CD14-positive monocyte (primary cell): ENCODE measurements at regions not wholly inside any gene's neighbourhood (a gene's known extent, or its start where the extent isn't known, plus 50 kb on each side); places are given as distances from the start of the nearest gene placed in this dataset.

Experiments
- DNase-seq, 3 donors: peaks; one replicate each; pipeline ENCODE4 v3.0.0-alpha.2; 2011 to 2022
- H2AFZ ChIP-seq: 2 replicates; pipeline ENCODE4 v1.6.0; 2012; ENCODE audit warnings: mild to moderate bottlenecking, low read depth, low read length, inconsistent platforms; ENCODE audit not compliant: insufficient read depth, poor library complexity, severe bottlenecking
- H3K27ac ChIP-seq, 2 donors: 1 replicate in 1 of 2; 2 replicates in 1 of 2; pipeline ENCODE4 v1.5.1; 2012 to 2013; ENCODE audit warnings: low read length in 2 of 2, control low read depth in 1 of 2, inconsistent platforms in 1 of 2, low read depth in 1 of 2, mild to moderate bottlenecking in 1 of 2
- H3K27me3 ChIP-seq, 2 donors: one replicate each; pipeline versions ENCODE4 v1.6.0 to v1.6.1; 2011 to 2013; ENCODE audit warnings: low read length in 2 of 2; ENCODE audit not compliant: control insufficient read depth in 2 of 2, insufficient read depth in 2 of 2
- H3K36me3 ChIP-seq, 2 donors: replicated peaks in 1 of 2; 1 replicate in 1 of 2; 2 replicates in 1 of 2; pipeline versions ENCODE4 v1.5.1 to v1.6.1; 2012 to 2013; ENCODE audit warnings: low read length in 2 of 2, control low read depth in 1 of 2, inconsistent platforms in 1 of 2, mild to moderate bottlenecking in 1 of 2; ENCODE audit not compliant: insufficient read depth in 2 of 2, control insufficient read depth in 1 of 2
- H3K4me1 ChIP-seq, 2 donors: 1 replicate in 1 of 2; 2 replicates in 1 of 2; pipeline versions ENCODE4 v1.5.1 to v1.6.1; 2012 to 2013; ENCODE audit warnings: low read length in 2 of 2, control low read depth in 1 of 2, inconsistent platforms in 1 of 2, mild to moderate bottlenecking in 1 of 2, moderate library complexity in 1 of 2; ENCODE audit not compliant: insufficient read depth in 2 of 2, control insufficient read depth in 1 of 2
- H3K4me2 ChIP-seq: replicated peaks from 2 replicates; pipeline ENCODE3; 2012; ENCODE audit warnings: low read length, moderate library complexity, mild to moderate bottlenecking; ENCODE audit not compliant: poor library complexity, severe bottlenecking; ENCODE audit errors: extremely low read depth
- H3K4me3 ChIP-seq, 3 experiments: fragments of 200-600 bp in 1 of 3; sonication (generic) in 1 of 3; replicated peaks in 1 of 3; 1 replicate in 2 of 3; 2 replicates in 1 of 3; pipeline ENCODE4 v1.5.1; 2011 to 2013; ENCODE audit warnings: low read length in 3 of 3, mild to moderate bottlenecking in 3 of 3, control low read depth in 2 of 3, low read depth in 2 of 3, inconsistent platforms in 1 of 3, moderate library complexity in 1 of 3
- H3K79me2 ChIP-seq: 2 replicates; pipeline ENCODE4 v1.6.0; 2012; ENCODE audit warnings: mild to moderate bottlenecking, control low read depth, inconsistent platforms, low read length, moderate library complexity; ENCODE audit not compliant: insufficient read depth
- H3K9ac ChIP-seq: 2 replicates; pipeline ENCODE4 v1.6.0; 2017; ENCODE audit warnings: low read length, mild to moderate bottlenecking; ENCODE audit not compliant: insufficient read depth, poor library complexity, severe bottlenecking
- H3K9me3 ChIP-seq, 2 donors: replicated peaks in 1 of 2; 1 replicate in 1 of 2; 2 replicates in 1 of 2; pipeline versions ENCODE4 v1.5.1 to v1.6.1; 2012 to 2013; ENCODE audit warnings: low read length in 2 of 2, control low read depth in 1 of 2; ENCODE audit not compliant: control insufficient read depth in 1 of 2, insufficient read depth in 1 of 2
- H4K20me1 ChIP-seq: 2 replicates; pipeline ENCODE4 v1.6.0; 2012; ENCODE audit warnings: mild to moderate bottlenecking, low read length, control low read depth, moderate library complexity; ENCODE audit not compliant: insufficient read depth
- H3K27ac Mint-ChIP-seq, 7 donors: one replicate each; pipeline ENCODE4 v1.8.0; 2020; ENCODE audit warnings: mild to moderate bottlenecking in 7 of 7, mixed read lengths in 7 of 7, moderate library complexity in 6 of 7, inconsistent platforms in 2 of 7
- H3K27me3 Mint-ChIP-seq, 3 donors: one replicate each; pipeline ENCODE4 v1.8.0; 2021 to 2022; ENCODE audit warnings: low read depth in 3 of 3, mild to moderate bottlenecking in 3 of 3, mixed read lengths in 3 of 3, moderate library complexity in 3 of 3, inconsistent platforms in 1 of 3
- H3K36me3 Mint-ChIP-seq, 2 donors: one replicate each; pipeline ENCODE4 v1.8.0; 2020; ENCODE audit warnings: mixed read lengths in 2 of 2, inconsistent platforms in 1 of 2, mild to moderate bottlenecking in 1 of 2
- H3K4me1 Mint-ChIP-seq: one replicate; pipeline ENCODE4 v1.8.0; 2020; ENCODE audit warnings: mild to moderate bottlenecking, mixed read lengths
- H3K4me3 Mint-ChIP-seq, 2 donors: one replicate each; pipeline ENCODE4 v1.8.0; 2020; ENCODE audit warnings: mild to moderate bottlenecking in 2 of 2, mixed read lengths in 2 of 2, moderate library complexity in 1 of 2
- H3K9me3 Mint-ChIP-seq, 7 donors: one replicate each; pipeline ENCODE4 v1.8.0; 2020 to 2022; ENCODE audit warnings: mixed read lengths in 7 of 7, mild to moderate bottlenecking in 6 of 7, moderate library complexity in 6 of 7, inconsistent platforms in 2 of 7
- WGBS: methylation state at CpG from one replicate; pipeline ENCODE4 v1.1.5; 2013; ENCODE audit warnings: missing lambda C conversion rate; ENCODE audit not compliant: insufficient coverage; 5-methylcytosine and 5-hydroxymethylcytosine counted together
- intact Hi-C, 2 donors: fragments of 100-400 bp; cut with micrococcal nuclease; formaldehyde crosslinking; loops; one replicate each; pipeline versions ENCODE4 v1.15.0 to v1.15.1; 2023
- TF ChIP-seq, protein P1 (sequence below): fragments of 200-600 bp; IDR thresholded peaks from one replicate; pipeline ENCODE4 v1.8.0; 2022; ENCODE audit warnings: antibody characterized with exemption, mild to moderate bottlenecking

DNA sequence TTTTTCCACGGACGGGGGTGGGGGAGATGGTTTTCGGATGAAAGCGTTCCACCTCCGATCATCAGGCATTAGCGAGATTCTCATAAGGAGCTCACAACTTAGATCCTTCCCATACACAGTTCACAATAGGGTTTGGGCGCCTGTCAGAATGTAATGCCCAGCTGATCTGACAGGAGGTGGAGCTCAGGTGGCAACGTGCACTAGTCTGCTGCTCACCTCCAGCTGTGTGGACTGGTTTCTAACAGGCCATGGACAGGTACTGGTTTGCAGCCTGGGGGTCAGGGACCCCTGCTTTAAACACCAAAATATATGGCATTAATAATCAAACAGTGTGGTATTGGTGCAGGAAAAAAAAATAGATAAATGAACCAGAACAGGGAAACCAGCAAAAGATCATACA, 157.5 kb upstream of the NLRP1 start:
- Mint-ChIP-seq H3K4me3 (no peak overlapping the region), H3K4me1 (no peaks in the 10 kb centered on the region), H3K27ac (no peak overlapping the region), H3K9me3 (peaks cover 0 to 2% (median 0%) of the 10 kb centered on the region in 7 donors), H3K27me3 (peaks cover 4 to 16% (median 16%) of the 10 kb centered on the region in 3 donors), H3K36me3 (no peaks in the 10 kb centered on the region)
- Histone ChIP-seq H3K79me2 (no peaks in the 10 kb centered on the region), H3K4me1 (no peaks in the 10 kb centered on the region), H3K27me3 (no peaks in the 10 kb centered on the region), H3K27ac (no peak overlapping the region), H3K36me3 (no peaks in the 10 kb centered on the region), H3K4me2 (no peak overlapping the region), H3K9ac (no peak overlapping the region), H3K4me3 (no peak overlapping the region), H4K20me1 (no peaks in the 10 kb centered on the region), H2AFZ (no peak overlapping the region), H3K9me3 (no peaks in the 10 kb centered on the region)
- intact Hi-C loops, result no loop called here
- DNase-seq, result no peak
- 56% methylated on average over 2 of the region's 8 CpGs for WGBS
- TF ChIP-seq, protein P1, sequence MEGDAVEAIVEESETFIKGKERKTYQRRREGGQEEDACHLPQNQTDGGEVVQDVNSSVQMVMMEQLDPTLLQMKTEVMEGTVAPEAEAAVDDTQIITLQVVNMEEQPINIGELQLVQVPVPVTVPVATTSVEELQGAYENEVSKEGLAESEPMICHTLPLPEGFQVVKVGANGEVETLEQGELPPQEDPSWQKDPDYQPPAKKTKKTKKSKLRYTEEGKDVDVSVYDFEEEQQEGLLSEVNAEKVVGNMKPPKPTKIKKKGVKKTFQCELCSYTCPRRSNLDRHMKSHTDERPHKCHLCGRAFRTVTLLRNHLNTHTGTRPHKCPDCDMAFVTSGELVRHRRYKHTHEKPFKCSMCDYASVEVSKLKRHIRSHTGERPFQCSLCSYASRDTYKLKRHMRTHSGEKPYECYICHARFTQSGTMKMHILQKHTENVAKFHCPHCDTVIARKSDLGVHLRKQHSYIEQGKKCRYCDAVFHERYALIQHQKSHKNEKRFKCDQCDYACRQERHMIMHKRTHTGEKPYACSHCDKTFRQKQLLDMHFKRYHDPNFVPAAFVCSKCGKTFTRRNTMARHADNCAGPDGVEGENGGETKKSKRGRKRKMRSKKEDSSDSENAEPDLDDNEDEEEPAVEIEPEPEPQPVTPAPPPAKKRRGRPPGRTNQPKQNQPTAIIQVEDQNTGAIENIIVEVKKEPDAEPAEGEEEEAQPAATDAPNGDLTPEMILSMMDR, result no peak

- no peaks in the 10 kb centered on the region for H3K79me2 ChIP-seq
- no peaks in the 10 kb centered on the region for H3K36me3 ChIP-seq
- H3K9me3 ChIP-seq, result no peaks in the 10 kb centered on the region
- Mint-ChIP-seq H3K4me1 (no peaks in the 10 kb centered on the region), H3K27me3 (peaks cover 5 to 15% (median 13%) of the 10 kb centered on the region in 3 donors), H3K9me3 (no peaks in the 10 kb centered on the region), H3K27ac (no peak overlapping the region), H3K4me3 (no peak overlapping the region), H3K36me3 (no peaks in the 10 kb centered on the region)
- no peaks in the 10 kb centered on the region for H3K27me3 ChIP-seq
- H2AFZ ChIP-seq, result no peak overlapping the region
- no peak overlapping the region for H3K27ac ChIP-seq
- H3K9ac ChIP-seq, result no peak overlapping the region
- no CpG with 5 or more reads among the region's 4 CpGs for WGBS
- H3K4me2 ChIP-seq, result no peak overlapping the region
- H4K20me1 ChIP-seq, result no peaks in the 10 kb centered on the region
- no peaks in the 10 kb centered on the region for H3K4me1 ChIP-seq
- no peak overlapping the region for H3K4me3 ChIP-seq
- DNase-seq, result no peak
- intact Hi-C loops, result no loop called here
- TF ChIP-seq, protein P1, result no peak
Observed at GRCh38 chr17:5745111-5745813, 161.0 kb upstream of the NLRP1 start.
